Hepatocyte (in vitro differentiated cells): ENCODE measurements at regions not wholly inside any gene's neighbourhood (a gene's known extent, or its start where the extent isn't known, plus 50 kb on each side); places are given as distances from the start of the nearest gene placed in this dataset.

Source experiments
- DNase-seq: peaks from one replicate; pipeline ENCODE4 v3.0.0-alpha.2; 2016; ENCODE audit warnings: low spot score
- H2AFZ ChIP-seq: fragments of 200-600 bp; sonication (generic); 2 replicates; pipeline ENCODE4 v1.6.0; 2016; ENCODE audit warnings: antibody characterized with exemption, mild to moderate bottlenecking
- H3K27ac ChIP-seq: fragments of 200-600 bp; sonication (generic); 2 replicates; pipeline ENCODE4 v1.5.1; 2016; ENCODE audit warnings: mild to moderate bottlenecking
- H3K27me3 ChIP-seq: fragments of 200-600 bp; sonication (generic); 2 replicates; pipeline ENCODE4 v1.6.1; 2016
- H3K36me3 ChIP-seq: fragments of 200-600 bp; sonication (generic); replicated peaks from 2 replicates; pipeline ENCODE4 v1.5.1; 2016; ENCODE audit warnings: low read depth; ENCODE audit not compliant: insufficient read depth
- H3K4me1 ChIP-seq: fragments of 200-600 bp; sonication (generic); 2 replicates; pipeline ENCODE4 v1.5.1; 2016; ENCODE audit warnings: mild to moderate bottlenecking, moderate library complexity; ENCODE audit not compliant: insufficient read depth
- H3K4me2 ChIP-seq: fragments of 200-600 bp; sonication (generic); 2 replicates; pipeline ENCODE4 v1.6.0; 2016
- H3K4me3 ChIP-seq: fragments of 200-600 bp; sonication (generic); 2 replicates; pipeline ENCODE4 v1.5.1; 2016; ENCODE audit warnings: mild to moderate bottlenecking
- H3K79me2 ChIP-seq: fragments of 200-600 bp; sonication (generic); 2 replicates; pipeline ENCODE4 v1.6.0; 2017; ENCODE audit warnings: mild to moderate bottlenecking
- H3K9me2 ChIP-seq: fragments of 200-600 bp; sonication (generic); replicated peaks from 2 replicates; pipeline ENCODE4 v1.6.0; 2017; ENCODE audit warnings: mild to moderate bottlenecking; ENCODE audit not compliant: insufficient read depth
- H3K9me3 ChIP-seq: fragments of 200-600 bp; sonication (generic); 2 replicates; pipeline ENCODE4 v1.5.1; 2016; ENCODE audit warnings: low read depth, mild to moderate bottlenecking
- H4K20me1 ChIP-seq: fragments of 200-600 bp; sonication (generic); 2 replicates; pipeline ENCODE4 v1.6.0; 2016; ENCODE audit warnings: mild to moderate bottlenecking; ENCODE audit not compliant: insufficient read depth, poor library complexity, severe bottlenecking
- EZH2 ChIP-seq: fragments of 200-600 bp; sonication (generic); IDR thresholded peaks from 2 replicates; pipeline ENCODE4 v1.6.1; 2016; ENCODE audit warnings: antibody characterized with exemption, mild to moderate bottlenecking, borderline replicate concordance
- EZH2phosphoT487 ChIP-seq: fragments of 200-600 bp; sonication (generic); IDR thresholded peaks from one replicate; pipeline ENCODE4 v1.6.1; 2018; ENCODE audit warnings: antibody characterized with exemption, mild to moderate bottlenecking, low read depth, moderate library complexity; ENCODE audit not compliant: unreplicated experiment, severe bottlenecking
- WGBS: methylation state at CpG from one replicate; pipeline ENCODE4 v1.1.6; 2016; ENCODE audit warnings: low lambda C conversion rate; ENCODE audit errors: missing lambda C conversion rate; 5-methylcytosine and 5-hydroxymethylcytosine counted together
- TF ChIP-seq, protein P1 (sequence below): fragments of 200-600 bp; sonication (generic); IDR thresholded peaks from 2 replicates; pipeline ENCODE4 v1.5.1; 2016; ENCODE audit warnings: antibody characterized with exemption, mild to moderate bottlenecking; ENCODE audit not compliant: poor library complexity

- Histone ChIP-seq H2AFZ (no peak overlapping the region), H3K27ac (no peak overlapping the region), H3K27me3 (peaks cover 14% of the 10 kb centered on the region), H3K4me3 (no peak overlapping the region), H3K9me3 (no peaks in the 10 kb centered on the region), H3K4me1 (no peaks in the 10 kb centered on the region), H4K20me1 (no peaks in the 10 kb centered on the region), H3K4me2 (no peak overlapping the region), H3K9me2 (no peaks in the 10 kb centered on the region), H3K36me3 (no peaks in the 10 kb centered on the region), H3K79me2 (no peaks in the 10 kb centered on the region)
- TF ChIP-seq, protein P1, sequence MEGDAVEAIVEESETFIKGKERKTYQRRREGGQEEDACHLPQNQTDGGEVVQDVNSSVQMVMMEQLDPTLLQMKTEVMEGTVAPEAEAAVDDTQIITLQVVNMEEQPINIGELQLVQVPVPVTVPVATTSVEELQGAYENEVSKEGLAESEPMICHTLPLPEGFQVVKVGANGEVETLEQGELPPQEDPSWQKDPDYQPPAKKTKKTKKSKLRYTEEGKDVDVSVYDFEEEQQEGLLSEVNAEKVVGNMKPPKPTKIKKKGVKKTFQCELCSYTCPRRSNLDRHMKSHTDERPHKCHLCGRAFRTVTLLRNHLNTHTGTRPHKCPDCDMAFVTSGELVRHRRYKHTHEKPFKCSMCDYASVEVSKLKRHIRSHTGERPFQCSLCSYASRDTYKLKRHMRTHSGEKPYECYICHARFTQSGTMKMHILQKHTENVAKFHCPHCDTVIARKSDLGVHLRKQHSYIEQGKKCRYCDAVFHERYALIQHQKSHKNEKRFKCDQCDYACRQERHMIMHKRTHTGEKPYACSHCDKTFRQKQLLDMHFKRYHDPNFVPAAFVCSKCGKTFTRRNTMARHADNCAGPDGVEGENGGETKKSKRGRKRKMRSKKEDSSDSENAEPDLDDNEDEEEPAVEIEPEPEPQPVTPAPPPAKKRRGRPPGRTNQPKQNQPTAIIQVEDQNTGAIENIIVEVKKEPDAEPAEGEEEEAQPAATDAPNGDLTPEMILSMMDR = no peak
- no peak for TF ChIP-seq EZH2
- TF ChIP-seq EZH2phosphoT487 = no peak
- DNase-seq = no peak
Observed at GRCh38 chr11:133706925-133707794, 138.2 kb downstream of the SPATA19 start.

DNA sequence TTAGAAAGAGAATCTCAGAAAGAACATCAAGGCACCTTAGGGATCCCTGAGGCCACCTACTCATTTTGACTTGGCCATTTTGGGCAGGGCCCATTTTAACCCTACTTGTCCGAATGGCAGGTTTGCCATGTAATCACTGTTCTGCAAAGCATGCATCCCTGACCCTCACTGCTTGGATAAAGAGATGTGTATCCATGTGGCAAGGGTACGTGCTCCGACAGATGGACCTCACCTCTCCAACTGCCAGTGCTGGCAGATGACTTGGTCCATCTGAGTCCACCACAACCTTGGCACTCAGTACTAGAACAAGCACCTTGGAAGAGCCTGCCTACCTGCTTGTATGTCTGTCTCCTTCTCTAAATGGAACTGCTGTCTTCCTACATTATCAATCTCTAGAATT lies 139.4 kb downstream of the SPATA19 start:
- no peak for DNase-seq
- TF ChIP-seq EZH2phosphoT487 (no peak), EZH2 (no peak)
- TF ChIP-seq, protein P1 = no peak
- H3K4me2 ChIP-seq = no peak overlapping the region
- peaks cover 6% of the 10 kb centered on the region for H3K27me3 ChIP-seq
- H3K79me2 ChIP-seq = no peaks in the 10 kb centered on the region
- WGBS = 99% methylated on average over 3 of the region's 3 CpGs
- no peak overlapping the region for H2AFZ ChIP-seq
- H3K4me3 ChIP-seq = no peak overlapping the region
- no peaks in the 10 kb centered on the region for H3K36me3 ChIP-seq
- no peak overlapping the region for H3K27ac ChIP-seq
- H4K20me1 ChIP-seq = no peaks in the 10 kb centered on the region
- H3K9me2 ChIP-seq = no peaks in the 10 kb centered on the region
- no peaks in the 10 kb centered on the region for H3K4me1 ChIP-seq
- H3K9me3 ChIP-seq = no peaks in the 10 kb centered on the region

DNA sequence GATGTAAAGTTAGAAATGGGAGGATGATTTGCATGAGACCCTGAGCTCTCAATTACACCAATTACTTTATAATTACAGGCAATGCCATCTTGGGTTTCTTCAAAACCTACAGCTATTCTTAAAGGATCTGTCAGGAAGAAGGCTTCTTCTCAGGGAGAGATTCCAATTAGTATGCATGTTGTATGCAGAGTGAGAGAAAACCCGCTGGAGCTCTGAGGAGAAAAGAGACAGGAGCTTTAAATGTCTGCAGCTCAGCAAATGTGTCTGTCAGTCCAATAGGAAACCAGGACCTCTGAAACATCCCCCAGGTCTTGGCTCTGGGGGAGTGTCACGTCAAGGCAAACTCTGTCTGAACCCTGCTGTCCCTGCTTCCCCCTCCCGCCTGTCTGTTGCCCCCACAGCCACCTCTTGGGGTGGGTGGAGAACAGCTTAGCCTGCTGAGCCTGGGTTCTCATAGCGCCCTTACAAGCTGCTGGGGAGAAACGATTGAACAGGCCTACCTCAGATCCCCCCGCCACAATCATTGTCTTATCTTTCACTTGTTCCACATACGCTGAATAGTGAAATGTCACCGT lies 140.2 kb downstream of the SPATA19 start:
- WGBS = 64% methylated on average over 8 of the region's 8 CpGs
- Histone ChIP-seq H2AFZ (no peak overlapping the region), H3K4me1 (no peaks in the 10 kb centered on the region), H3K27ac (no peak overlapping the region), H3K27me3 (peaks cover 6% of the 10 kb centered on the region), H3K79me2 (no peaks in the 10 kb centered on the region), H3K9me2 (no peaks in the 10 kb centered on the region), H3K4me2 (no peak overlapping the region), H3K36me3 (no peaks in the 10 kb centered on the region), H4K20me1 (no peaks in the 10 kb centered on the region), H3K9me3 (no peaks in the 10 kb centered on the region), H3K4me3 (no peak overlapping the region)
- TF ChIP-seq, protein P1 = no peak
- TF ChIP-seq EZH2phosphoT487 (no peak), EZH2 (no peak)
- DNase-seq = no peak
